ENCODE measurements at regions not wholly inside any gene's neighbourhood (a gene's known extent, or its start where the extent isn't known, plus 50 kb on each side); places are given as distances from the start of the nearest gene placed in this dataset.

- no peak for DNase-seq (ENCODE audit: low spot score in 2 of 2)
- TF ChIP-seq POLR2AphosphoS5 (IDR thresholded peaks at IDR 0.05): no peak
- TF ChIP-seq EP300 (IDR thresholded peaks at IDR 0.05): no peak
- TF ChIP-seq CTCF (IDR thresholded peaks at IDR 0.05): no peak
- TF ChIP-seq POLR2A (IDR thresholded peaks at IDR 0.05): no peak
- Histone ChIP-seq H3K4me3 (no peak overlapping the region), H3K4me1 (peaks cover 7% of the 10 kb centered on the region), H3K27ac (no peak overlapping the region), H3K9me3 (no peaks in the 10 kb centered on the region), H3K27me3 (no peaks in the 10 kb centered on the region), H3K36me3 (no peaks in the 10 kb centered on the region)
- WGBS: 82% methylated on average over 5 of the region's 5 CpGs
Measured at GRCh38 chr10:4635388-4635787, 190.6 kb upstream of the AKR1E2 start.

- H3K27me3 ChIP-seq: no peaks in the 10 kb centered on the region
- 90% methylated on average over 8 of the region's 8 CpGs for WGBS
Measured at GRCh38 chr10:4633776-4634175, 192.2 kb upstream of the AKR1E2 start.

DNA sequence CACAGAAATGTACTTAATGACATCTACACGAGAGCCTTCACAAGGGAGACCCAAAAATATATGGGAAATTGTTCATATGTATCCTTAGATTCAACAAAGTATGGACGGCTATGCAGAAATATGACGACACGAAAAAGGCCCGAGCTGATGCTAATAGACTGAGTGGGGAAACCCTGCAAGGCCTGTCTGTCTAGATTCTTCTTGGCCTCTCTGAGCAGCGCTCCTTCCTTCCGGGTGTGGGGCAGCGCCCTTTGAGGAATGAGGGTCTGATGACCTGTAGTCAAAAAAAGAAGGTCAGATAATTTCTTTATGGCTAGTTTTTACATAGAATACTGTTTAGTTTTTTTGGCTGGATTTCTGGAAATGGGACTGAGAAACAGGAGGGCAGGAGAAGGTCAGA, 192.8 kb upstream of the AKR1E2 start:
- no peaks in the 10 kb centered on the region for H3K9me3 ChIP-seq

More at GRCh38 chr10:4633776-4634175, 192.2 kb upstream of the AKR1E2 start:
- TF ChIP-seq POLR2A (IDR thresholded peaks at IDR 0.05) (no peak), EP300 (IDR thresholded peaks at IDR 0.05) (no peak), CTCF (IDR thresholded peaks at IDR 0.05) (no peak), POLR2AphosphoS5 (IDR thresholded peaks at IDR 0.05) (no peak)
- Histone ChIP-seq H3K4me3 (no peak overlapping the region), H3K36me3 (no peaks in the 10 kb centered on the region), H3K27ac (no peak overlapping the region), H3K4me1 (peaks cover 3% of the 10 kb centered on the region), H3K9me3 (no peaks in the 10 kb centered on the region)
- DNase-seq (ENCODE audit: low spot score in 2 of 2): no peak

GRCh38 chr10:4632757-4633156, 193.2 kb upstream of the AKR1E2 start:
- peaks cover 3% of the 10 kb centered on the region for H3K4me1 ChIP-seq
- H3K36me3 ChIP-seq: no peaks in the 10 kb centered on the region
- DNase-seq (ENCODE audit: low spot score in 2 of 2): no peak
- 86% methylated on average over 5 of the region's 5 CpGs for WGBS
- TF ChIP-seq POLR2AphosphoS5 (IDR thresholded peaks at IDR 0.05) (no peak), POLR2A (IDR thresholded peaks at IDR 0.05) (no peak), EP300 (IDR thresholded peaks at IDR 0.05) (no peak), CTCF (IDR thresholded peaks at IDR 0.05) (no peak)
- no peaks in the 10 kb centered on the region for H3K9me3 ChIP-seq
- no peak overlapping the region for H3K27ac ChIP-seq
- H3K27me3 ChIP-seq: no peaks in the 10 kb centered on the region
- no peak overlapping the region for H3K4me3 ChIP-seq

More for the DNA sequence above, 192.8 kb upstream of the AKR1E2 start:
- Histone ChIP-seq H3K36me3 (no peaks in the 10 kb centered on the region), H3K4me1 (peaks cover 3% of the 10 kb centered on the region), H3K27ac (no peak overlapping the region), H3K4me3 (no peak overlapping the region), H3K27me3 (no peaks in the 10 kb centered on the region)
- DNase-seq (ENCODE audit: low spot score in 2 of 2): no peak
- no peak for TF ChIP-seq POLR2A (IDR thresholded peaks at IDR 0.05)
- TF ChIP-seq POLR2AphosphoS5 (IDR thresholded peaks at IDR 0.05): no peak
- no peak for TF ChIP-seq CTCF (IDR thresholded peaks at IDR 0.05)
- TF ChIP-seq EP300 (IDR thresholded peaks at IDR 0.05): no peak
- 78% methylated on average over 8 of the region's 8 CpGs for WGBS

GRCh38 chr10:4626919-4627318, 199.1 kb upstream of the AKR1E2 start:
- Histone ChIP-seq H3K36me3 (no peaks in the 10 kb centered on the region), H3K27ac (no peak overlapping the region), H3K9me3 (no peaks in the 10 kb centered on the region), H3K27me3 (no peaks in the 10 kb centered on the region), H3K4me1 (no peaks in the 10 kb centered on the region), H3K4me3 (no peak overlapping the region)
- TF ChIP-seq POLR2A (IDR thresholded peaks at IDR 0.05) (no peak), POLR2AphosphoS5 (IDR thresholded peaks at IDR 0.05) (no peak), CTCF (IDR thresholded peaks at IDR 0.05) (no peak), EP300 (IDR thresholded peaks at IDR 0.05) (no peak)
- WGBS: 98% methylated on average over 3 of the region's 3 CpGs
- no peak for DNase-seq (ENCODE audit: low spot score in 2 of 2)
